UCSD-AML1 (cell line): ENCODE measurements at regions not wholly inside any gene's neighbourhood (a gene's known extent, or its start where the extent isn't known, plus 50 kb on each side); places are given as distances from the start of the nearest gene placed in this dataset.
"Not testable (repeated sequence)": the region's sequence is repeated elsewhere in the genome, so short reads cannot be mapped to it uniquely, and the experiment has no call there.

Experiments
- DNase-seq: peaks from one replicate; lab custom pipeline; 2025; ENCODE audit not compliant: unreplicated experiment; lab: John Stamatoyannopoulos, UW

GRCh38 chr2:228798458-228799207 is 472.5 kb downstream of the PID1 start:
- no peak for DNase-seq

- no peak for DNase-seq
These were observed 474.7 kb downstream of the PID1 start for GRCh38 chr2:228796386-228796785.

GRCh38 chr2:228793116-228793515 is 478.0 kb downstream of the PID1 start:
- DNase-seq = no peak

GRCh38 chr2:228786901-228787300 is 484.2 kb downstream of the PID1 start:
- DNase-seq = no peak

- no peak for DNase-seq
These were observed 488.8 kb downstream of the PID1 start for GRCh38 chr2:228782281-228782680.

- no peak for DNase-seq
These were observed 493.2 kb downstream of the PID1 start for GRCh38 chr2:228777855-228778355.

- no peak for DNase-seq
These were observed 496.5 kb downstream of the PID1 start for GRCh38 chr2:228774548-228774947.

GRCh38 chr2:228771774-228772173 is 499.3 kb downstream of the PID1 start:
- no peak for DNase-seq

GRCh38 chr2:228771315-228771714 is 499.8 kb downstream of the PID1 start:
- no peak for DNase-seq

GRCh38 chr2:228768818-228769217 is 502.3 kb downstream of the PID1 start:
- DNase-seq = no peak

GRCh38 chr2:228768141-228768540 is 502.9 kb downstream of the PID1 start:
- DNase-seq = not testable (repeated sequence)

- no peak for DNase-seq
These were observed 503.9 kb downstream of the PID1 start for GRCh38 chr2:228767196-228767595.

- no peak for DNase-seq
These were observed 507.6 kb downstream of the PID1 start for GRCh38 chr2:228763379-228763981.

GRCh38 chr2:228762565-228762964 is 508.5 kb downstream of the PID1 start:
- no peak for DNase-seq

GRCh38 chr2:228755661-228756060 is 515.4 kb downstream of the PID1 start:
- DNase-seq = not testable (repeated sequence)

GRCh38 chr2:228747483-228747882 is 523.6 kb downstream of the PID1 start:
- no peak for DNase-seq

- no peak for DNase-seq
These were observed 532.3 kb downstream of the PID1 start for GRCh38 chr2:228738671-228739380.

GRCh38 chr2:228735697-228736096 is 535.4 kb downstream of the PID1 start:
- DNase-seq = no peak

GRCh38 chr2:228731517-228731916 is 539.6 kb downstream of the PID1 start:
- no peak for DNase-seq

- no peak for DNase-seq
These were observed 542.1 kb downstream of the PID1 start for GRCh38 chr2:228728961-228729360.

- DNase-seq = no peak
These were observed 543.5 kb upstream of the SPHKAP start for GRCh38 chr2:228725031-228725430.

GRCh38 chr2:228723599-228723998 is 542.1 kb upstream of the SPHKAP start:
- DNase-seq = no peak
